GM21423 (cell line): ENCODE measurements at regions not wholly inside any gene's neighbourhood (a gene's known extent, or its start where the extent isn't known, plus 50 kb on each side); places are given as distances from the start of the nearest gene placed in this dataset.

ENCODE experiments used
- ATAC-seq: cut with Tn5 transposase; IDR thresholded peaks from one replicate; pipeline ENCODE4 v1.9.1; 2021; ENCODE audit warnings: mild to moderate bottlenecking, moderate library complexity; ENCODE audit not compliant: unreplicated experiment

GRCh38 chr3:99240700-99241099 is 339.2 kb upstream of the DCBLD2 start:
- ATAC-seq, result no peak

GRCh38 chr3:99236576-99236975 is 335.1 kb upstream of the DCBLD2 start:
- no peak for ATAC-seq

DNA sequence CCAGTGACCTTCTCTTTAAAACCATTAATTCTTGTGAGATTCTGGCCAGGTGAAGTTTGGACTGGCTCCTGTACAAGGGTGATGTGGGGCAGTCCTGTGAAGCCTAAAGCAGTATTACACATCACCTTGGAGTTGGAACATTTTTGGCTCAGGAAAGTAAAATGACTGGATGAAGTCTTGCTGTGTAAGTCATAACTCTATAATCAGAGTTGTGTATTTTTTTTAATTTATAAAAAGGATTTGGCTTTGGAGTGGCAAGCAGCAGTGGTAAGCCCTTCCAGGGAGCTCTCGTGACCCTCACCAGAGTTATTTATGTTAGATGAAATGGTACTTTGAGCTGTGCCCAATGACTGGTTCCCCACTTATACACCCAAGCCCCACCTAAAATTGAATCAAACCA is 331.2 kb upstream of the DCBLD2 start:
- no peak for ATAC-seq

DNA sequence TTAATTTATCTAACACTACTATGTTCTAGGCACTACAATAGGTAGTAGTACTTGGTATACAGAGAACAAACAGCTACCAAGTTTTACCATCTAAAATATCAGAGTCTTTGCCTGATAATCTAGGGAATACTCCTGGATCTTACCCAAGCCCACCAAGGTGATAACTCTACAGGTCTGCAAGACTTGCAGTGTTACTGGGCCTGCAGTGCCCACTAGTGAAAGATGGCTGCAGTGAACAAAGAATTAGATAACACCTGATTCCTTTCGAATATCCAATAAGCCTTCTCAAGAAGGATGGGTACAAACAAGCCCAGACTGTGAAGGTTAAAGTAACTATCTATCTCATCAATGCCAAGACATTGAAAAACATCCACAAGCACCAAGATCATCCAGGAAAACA is 317.0 kb upstream of the DCBLD2 start:
- no peak for ATAC-seq

DNA sequence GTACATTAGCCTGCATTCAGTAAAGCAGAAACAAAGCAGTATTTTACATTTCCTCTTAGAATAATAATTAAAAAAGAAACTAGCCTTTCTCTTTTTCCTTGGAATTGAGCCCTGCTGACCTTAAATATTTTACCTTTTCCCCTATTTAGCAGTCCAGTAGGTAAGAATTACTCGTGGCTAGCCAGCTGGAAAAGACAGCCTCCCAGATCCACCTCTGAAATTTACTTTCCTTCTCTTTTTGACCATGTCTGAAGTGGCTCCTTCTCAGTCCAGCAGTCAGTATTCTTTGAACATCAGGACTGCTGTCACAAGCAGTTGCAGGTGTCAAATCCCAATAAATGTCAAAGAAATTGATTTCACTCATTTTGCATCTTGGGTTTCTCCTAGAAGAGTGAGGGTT is 311.5 kb upstream of the DCBLD2 start:
- no peak for ATAC-seq

DNA sequence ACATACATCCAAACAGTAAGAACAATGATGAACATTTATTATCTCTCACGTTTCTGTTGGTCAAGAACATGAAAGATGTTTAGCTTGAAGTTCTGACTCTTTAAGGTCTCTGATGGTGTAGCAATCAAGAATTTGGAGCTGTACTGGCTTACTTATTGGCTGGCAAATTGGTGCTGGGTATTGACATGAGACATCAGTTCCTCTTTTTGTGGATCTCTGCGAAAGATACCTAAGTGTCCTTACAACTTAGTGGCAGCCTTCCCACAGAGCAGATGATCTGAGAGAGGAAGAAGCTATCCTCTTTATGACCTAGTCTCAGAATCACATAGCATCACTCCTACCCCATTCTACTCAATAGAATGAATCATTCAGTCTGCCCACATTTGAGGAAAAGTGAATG is 309.8 kb upstream of the DCBLD2 start:
- ATAC-seq, result no peak

DNA sequence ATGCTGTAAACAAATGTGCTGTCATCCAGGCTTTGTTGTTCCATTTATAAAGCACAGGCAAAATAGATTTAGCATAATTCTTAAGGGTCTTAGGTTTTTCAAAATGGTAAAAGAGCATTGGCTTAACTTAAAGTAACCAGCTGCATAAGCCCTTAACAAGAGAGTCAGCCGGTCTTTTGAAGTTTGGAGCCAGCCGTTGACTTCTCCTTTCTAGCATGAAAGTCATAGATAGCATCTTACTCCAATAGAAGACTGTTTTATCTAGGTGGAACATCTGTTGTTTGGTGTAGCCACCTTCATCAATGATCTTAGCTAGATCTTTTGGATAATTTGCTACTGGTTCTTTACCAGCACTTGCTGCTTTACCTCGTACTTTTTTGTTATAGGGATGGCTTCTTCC is 297.5 kb upstream of the DCBLD2 start:
- ATAC-seq, result no peak

GRCh38 chr3:99191186-99191585 is 289.7 kb upstream of the DCBLD2 start:
- no peak for ATAC-seq

DNA sequence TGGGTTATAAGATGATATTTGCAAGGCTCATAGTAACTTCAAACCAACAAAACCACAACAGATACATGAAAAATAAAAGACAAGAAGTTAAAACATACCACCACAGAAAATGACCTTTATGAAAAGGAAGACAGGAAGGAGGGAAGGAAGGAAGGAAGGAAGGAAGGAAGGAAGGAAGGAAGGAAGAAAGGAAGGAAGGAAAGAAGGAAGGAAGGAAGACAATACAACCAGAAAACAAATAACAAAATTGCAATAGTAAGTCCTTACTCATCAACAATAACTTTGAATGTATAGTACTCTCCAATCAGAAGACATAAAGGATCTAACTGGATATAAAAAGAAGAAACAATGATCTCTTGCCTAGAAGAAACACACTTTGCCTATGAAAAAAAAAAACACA is 287.4 kb upstream of the DCBLD2 start:
- ATAC-seq, result no peak

- ATAC-seq, result no peak
Measured at GRCh38 chr3:99186016-99186415, 284.5 kb upstream of the DCBLD2 start.

- no peak for ATAC-seq
Measured at GRCh38 chr3:99176169-99176964, 274.9 kb upstream of the DCBLD2 start.

DNA sequence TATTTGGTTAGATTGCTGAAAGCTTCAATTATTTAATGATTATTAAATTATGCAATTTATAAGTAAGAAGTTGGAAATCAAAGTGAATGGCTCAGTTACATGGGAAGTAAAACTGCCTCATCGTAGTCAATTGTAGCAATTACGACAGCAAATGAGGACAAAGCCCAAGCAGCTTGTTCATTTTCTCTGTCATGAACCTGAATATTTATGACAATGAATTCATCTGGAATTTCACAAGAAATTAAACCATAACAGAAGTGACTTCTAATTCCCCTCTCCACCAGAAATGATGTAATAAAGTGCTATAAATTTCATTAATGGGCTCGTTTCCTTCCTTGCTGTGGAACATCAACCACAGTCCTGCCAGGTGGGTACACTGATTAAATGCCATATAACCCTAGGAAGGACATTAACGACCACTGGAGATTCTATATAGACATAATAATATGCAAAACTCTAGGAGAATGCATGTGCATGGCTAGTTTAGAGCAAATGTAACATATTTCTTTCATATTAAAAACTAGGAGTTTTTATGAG is 273.8 kb upstream of the DCBLD2 start:
- ATAC-seq, result no peak

- ATAC-seq, result no peak
Measured at GRCh38 chr3:99172736-99173657, 271.5 kb upstream of the DCBLD2 start.

GRCh38 chr3:99171800-99172199 is 270.3 kb upstream of the DCBLD2 start:
- no peak for ATAC-seq

DNA sequence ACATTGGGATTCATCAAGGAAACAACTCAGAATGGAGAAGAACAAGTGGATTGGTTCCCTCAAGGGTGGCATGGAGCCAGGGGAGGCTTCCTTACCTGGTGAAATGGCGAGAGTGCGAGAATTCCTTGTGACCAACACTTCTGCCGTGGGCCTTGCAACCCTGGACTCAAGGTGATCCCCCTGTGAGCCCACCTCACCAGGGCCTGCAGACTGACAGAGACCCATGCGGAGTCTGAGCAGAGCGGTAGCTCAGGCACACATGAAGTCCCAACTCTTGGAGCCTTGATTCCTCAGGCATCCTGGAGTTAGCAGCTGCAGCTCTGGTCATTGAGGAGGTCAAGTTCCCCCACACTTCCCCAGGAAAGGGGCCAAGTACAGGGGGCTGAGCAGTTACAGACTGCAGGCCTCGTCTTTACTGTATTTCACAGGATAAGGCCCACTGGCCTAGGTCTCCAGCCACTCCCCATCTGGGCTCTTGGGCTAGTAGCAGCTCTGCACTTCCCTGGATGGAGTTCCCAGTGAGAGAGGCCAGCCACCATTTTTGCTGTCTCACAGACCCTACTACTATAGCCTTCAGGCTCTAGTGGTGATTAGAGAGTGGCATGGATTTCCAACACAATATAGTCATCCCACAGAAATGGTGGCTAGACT is 269.5 kb upstream of the DCBLD2 start:
- ATAC-seq, result no peak

- ATAC-seq, result no peak
Measured at GRCh38 chr3:99167071-99167470, 265.6 kb upstream of the DCBLD2 start.

- no peak for ATAC-seq
Measured at GRCh38 chr3:99163314-99163713, 261.8 kb upstream of the DCBLD2 start.

- ATAC-seq, result no peak
Measured at GRCh38 chr3:99159220-99159762, 257.8 kb upstream of the DCBLD2 start.

GRCh38 chr3:99145031-99145430 is 243.5 kb upstream of the DCBLD2 start:
- ATAC-seq, result no peak

- ATAC-seq, result no peak
Measured at GRCh38 chr3:99143493-99143892, 242.0 kb upstream of the DCBLD2 start.

DNA sequence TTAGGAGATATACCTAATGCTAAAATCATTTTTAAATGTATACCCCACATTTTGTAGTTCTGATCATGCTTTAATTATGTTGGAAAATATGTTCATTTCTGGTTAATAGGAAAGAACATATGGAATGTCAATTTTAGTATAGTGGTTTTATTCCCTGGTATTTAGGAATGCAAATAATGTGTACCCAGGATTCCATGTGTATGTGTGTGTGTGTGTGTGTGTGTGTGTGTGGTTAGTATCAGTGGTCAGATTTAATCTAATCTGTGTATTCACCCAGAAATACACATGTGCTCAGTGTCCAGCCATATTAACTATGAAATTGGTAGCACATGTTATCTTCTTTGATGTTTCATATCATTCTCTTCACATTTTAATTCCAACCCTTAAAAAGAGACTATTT is 233.5 kb upstream of the DCBLD2 start:
- no peak for ATAC-seq
